NCI-H510A treated with DMSO at 0.1 percent for 48 hours (cell line): ENCODE measurements at regions not wholly inside any gene's neighbourhood (a gene's known extent, or its start where the extent isn't known, plus 50 kb on each side); places are given as distances from the start of the nearest gene placed in this dataset.
"Not testable (repeated sequence)": the region's sequence is repeated elsewhere in the genome, so short reads cannot be mapped to it uniquely, and the experiment has no call there.

Experiments used
- DNase-seq: peaks from one replicate; lab custom pipeline; 2025; lab: John Stamatoyannopoulos, UW

DNA sequence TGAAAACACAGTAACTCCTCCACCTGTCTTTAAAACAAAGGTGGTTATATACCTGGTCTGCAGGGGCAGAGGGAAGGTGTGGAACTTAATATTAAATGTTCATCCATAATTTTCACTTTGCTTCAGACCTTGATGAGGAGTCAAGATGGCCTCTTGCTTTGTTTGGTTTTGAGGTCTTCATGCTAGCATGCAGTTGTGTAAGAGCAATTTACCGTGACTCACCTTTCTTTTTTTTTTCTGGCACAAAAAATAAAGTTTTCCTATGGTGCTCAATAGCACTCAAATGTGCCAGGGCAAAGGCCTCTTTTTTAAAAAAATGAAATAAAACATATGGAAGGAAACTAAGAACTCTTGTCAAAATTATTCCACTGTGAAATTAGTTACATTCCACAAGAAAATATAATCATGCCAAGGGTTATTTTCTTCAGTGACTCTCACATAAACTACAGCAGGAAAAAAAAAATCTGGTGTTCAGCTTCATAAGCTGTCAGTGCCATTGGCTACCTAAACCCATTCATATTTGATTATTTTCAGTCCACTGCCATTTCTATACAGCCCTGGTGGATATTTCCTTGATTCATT, 128.2 kb downstream of the SLC7A11 start:
- no peak for DNase-seq

DNA sequence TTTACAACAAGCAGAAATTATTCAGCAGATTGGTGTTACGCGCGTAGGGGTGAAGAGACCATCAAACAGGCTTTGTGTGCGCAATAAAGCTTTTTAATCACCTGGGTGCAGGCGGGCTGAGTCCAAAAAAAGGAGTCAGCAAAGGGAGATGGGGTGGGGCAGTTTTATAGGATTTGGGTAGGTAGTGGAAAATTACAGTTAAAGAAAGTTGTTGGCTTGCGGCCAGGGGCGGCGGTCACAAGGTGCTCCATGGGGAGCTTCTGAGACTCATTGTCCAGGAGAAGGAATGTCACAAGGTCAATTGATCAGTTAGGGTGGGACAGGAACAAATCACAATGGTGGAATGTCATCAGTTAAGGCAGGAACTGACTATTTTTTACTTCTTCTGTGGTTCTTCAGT, 129.3 kb downstream of the SLC7A11 start:
- not testable (repeated sequence) for DNase-seq

DNA sequence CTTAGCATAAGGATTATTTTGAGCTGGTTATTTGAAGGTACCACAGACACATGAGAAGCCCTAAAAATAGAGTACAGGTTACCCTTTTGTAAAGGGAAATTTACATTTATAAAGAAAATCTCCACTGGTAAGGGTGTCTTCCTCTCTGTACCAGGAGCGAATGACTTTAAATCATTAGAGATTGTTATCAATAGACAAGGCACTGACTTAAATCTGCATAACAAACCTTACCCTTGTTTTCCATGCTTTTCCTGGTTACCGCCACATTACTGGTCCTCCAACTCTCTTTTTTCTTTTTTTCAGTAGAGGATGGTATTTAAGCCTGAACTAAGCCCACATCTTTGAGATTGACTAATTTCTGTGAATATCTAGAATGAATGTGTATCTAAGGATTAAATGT, 129.8 kb downstream of the SLC7A11 start:
- no peak for DNase-seq

DNA sequence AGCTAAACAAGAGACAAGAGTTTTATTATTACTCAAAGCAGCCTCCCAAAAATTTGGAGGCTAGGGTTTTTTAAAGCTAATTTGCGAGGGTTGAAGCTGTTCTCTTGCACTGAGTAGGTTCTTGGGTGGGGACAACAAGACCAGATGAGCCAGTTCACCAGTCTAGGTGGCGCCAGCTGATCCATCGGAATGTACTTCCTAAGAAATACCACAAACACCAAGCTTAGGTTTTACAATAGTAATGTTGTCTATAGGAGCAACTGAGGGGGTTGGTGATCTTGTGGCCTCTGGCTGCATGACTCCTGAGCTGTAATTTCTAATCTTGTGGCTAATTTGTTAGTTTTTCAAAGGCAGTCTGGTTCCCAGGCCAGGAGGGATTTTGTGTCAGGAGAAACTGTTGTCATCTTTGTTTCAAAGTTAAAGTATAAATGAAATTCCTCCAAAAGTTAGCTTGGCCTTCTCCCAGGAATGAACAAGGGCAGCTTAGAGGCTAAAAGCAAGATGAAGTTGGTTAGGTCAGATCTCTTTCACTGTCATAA, 130.6 kb downstream of the SLC7A11 start:
- no peak for DNase-seq

DNA sequence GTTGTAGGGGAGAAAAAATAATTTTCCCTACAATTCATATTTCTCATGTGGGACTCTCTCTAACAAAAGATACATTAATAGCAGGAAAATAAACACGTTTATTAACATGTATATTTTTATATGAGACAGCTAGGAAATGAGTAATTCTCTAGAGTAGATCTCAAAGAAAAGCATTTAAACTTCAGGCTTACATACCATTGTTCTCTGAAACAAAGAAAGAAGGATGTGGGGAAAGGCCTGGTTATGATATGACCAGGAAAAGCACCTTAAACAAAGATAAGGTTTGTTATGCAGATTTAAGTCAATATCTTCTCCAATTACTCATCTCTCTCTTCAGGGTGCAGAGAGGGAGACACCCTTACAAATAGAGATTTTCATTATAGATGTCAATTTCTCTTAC, 131.3 kb downstream of the SLC7A11 start:
- DNase-seq = no peak

DNA sequence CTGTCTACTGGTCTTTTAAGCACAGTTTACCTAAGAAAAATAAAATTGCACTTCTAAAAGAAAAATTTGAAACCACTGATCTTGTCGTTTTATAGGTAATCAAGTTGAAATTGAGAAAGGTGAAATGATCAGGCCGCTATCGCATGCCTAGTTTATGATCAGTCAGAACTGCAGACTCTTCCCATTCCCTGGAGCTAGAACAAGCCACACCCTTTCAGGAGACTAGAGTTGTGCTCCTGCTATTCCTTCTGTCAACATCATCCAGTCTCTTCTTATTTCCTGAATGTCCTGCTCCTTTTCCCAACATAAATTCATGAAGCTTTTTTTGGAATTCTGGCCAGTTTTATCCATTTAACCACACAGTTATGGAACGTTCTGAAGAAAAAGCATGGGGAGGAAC, 135.1 kb downstream of the SLC7A11 start:
- no peak for DNase-seq

DNA sequence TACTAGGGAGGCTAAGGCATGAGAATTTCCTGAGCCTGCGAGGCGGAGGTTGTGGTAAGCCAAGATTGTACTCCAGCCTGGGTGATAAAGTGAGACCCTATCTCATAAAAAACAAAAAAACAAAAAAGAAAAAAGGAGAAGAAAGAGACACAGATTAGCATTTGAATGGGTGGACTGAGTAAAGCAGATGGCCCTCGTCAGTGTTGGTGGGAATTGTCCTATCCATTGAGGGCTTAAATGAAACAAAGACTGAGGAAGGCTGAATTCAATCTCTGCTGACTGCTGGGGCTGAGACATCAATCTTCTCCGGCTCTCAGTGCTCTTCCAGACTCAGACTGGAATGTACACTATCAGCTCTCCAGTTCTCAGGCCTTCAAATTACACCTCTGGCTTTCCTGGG, 136.8 kb downstream of the SLC7A11 start:
- DNase-seq = no peak

DNA sequence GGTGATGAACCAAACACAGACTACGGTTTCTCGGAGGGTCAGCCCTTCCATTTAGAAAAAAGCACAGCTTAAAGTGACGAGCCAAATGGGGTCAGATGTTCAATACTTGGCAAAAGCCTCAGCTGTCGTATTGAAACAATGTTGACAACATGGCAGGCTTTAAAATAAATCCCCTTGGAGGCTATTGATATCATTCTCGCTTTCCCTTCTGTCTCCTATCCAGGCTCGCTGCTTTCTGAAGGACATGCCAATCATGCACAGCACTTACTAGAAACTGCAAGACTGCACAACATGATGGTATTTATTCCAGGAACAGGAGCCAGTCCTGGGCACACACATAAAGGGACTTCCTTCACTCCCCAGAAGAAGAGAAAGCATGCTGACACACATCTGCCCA, 137.9 kb downstream of the SLC7A11 start:
- DNase-seq = no peak

DNA sequence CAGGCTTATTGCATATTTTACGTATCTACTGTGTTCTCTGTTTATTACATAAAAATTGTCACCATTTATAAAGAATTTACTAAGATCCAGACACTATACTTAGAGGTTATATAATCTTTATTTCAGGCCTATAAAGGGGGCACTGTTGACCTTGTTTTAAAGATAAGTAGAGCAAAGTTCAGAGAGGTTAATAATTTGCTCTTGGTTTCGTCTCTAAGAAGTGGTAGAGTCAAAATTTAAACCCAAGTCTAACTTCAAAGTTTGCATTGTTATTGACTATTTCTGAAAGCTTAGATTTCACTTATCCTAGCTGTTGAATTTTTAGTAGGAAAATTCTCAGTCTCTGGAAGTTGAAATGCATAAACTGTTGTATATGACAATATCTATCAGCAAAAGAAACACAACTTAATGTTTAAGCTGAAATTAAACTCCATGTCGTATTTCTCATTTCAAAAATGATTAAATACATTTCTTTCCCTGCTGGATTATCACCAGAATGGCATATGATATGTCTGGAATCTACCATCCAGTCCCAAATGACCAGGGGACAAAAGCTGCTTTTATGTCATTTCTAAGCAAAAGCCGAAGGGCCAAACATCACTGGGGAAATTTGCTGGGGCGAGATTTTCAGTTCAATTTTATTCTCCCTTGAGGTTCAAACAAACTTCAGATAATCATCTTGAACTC, 138.4 kb downstream of the SLC7A11 start:
- no peak for DNase-seq

DNA sequence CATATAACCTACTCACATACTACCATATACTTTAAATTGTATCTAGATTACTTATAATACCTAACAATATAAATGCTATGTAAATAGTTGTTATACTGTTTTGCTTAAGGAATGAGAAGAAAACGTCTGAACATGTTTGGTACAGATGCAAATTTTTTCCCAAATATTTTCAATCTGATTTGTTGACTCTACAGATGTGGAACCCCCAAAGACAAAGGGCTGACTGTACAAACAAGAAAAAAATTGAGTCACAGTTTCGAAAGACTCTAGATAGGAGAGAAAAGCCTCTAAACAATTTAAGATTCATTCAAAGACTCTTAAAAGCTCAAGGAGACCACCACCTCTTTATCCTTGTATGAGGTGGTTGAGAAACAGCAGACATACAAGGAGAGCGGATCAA, 142.8 kb downstream of the SLC7A11 start:
- DNase-seq = no peak

DNA sequence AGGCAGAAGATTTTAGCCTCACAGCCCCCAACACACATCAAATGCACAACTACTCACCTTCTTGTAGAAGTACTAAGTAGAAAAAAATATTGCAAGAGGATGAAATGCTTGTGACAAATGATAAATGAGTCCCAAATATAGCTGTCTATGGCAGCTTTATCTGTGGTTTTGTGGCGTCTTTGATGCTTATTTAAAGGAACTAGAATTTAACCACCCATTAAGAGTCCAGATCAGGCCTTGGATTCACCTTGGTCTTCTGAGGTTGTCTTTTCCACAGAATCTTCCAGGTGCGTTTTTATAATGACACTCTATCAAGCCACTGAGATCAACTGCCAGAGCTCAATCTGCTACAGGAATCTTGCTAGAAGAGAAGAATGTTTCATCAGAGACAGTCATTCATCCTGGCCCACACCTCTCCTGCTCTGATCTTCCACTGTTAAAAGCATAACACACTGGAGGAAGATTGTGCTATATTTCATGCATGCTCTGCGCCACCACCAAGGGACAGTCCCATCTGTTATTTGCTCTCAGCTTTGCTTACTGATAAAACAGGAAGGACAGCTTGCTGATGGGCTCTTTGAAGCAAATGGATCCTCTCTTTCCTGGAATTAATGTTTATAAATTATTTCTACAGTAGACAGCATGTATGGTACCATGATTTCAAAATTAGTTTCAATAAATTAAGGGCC, 144.1 kb downstream of the SLC7A11 start:
- peak; percentile 39 for DNase-seq

DNA sequence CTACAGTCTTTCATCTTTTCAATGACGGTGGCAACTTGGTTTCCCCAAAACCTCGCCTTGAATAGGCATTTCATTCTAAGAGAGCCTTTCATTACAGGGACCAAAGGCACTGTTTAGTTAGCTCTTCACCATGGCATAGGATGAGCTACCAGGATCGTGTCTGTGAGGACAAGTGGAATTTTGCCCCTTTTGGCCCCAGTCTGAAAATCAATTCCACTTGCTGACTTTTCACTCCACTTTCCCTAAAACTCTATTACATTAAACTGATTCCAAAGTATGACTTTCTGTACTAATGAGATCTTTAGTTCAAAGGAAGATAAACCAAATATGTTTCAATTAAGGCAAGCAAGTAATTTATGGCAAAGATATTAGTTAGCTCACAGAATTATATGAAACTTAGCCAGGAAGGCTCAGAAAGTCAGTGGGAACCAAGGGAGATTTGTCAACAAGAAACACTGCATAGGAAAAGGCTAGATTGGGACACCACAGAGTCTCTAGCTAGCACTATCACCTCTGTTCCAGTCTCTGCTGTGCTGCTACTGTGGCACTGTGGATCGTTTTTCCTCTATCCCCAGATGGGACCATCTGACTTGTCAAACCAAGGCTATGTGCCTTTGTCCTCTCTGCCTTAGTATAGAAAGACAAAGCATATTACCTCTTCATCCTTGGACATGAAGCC, 145.6 kb downstream of the SLC7A11 start:
- DNase-seq = no peak

DNA sequence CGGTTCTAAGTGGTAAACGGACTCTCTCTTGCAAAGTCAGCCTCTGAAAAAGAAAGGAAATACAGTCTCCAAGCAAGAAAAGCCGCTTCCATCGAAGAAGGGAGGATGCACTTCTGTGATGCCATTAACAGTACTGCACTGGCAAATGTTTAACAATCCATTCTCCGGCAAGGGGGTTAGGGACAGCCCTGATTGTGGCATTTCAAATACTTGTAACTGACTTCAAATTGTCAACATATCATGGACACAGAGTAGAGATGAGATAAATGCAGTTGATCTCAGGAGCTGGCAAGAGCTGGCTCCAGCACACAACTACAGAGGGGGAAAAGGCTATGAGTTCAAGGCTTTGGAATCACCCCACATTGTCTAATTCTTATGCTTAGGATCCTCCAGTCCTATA, 146.8 kb downstream of the SLC7A11 start:
- no peak for DNase-seq

DNA sequence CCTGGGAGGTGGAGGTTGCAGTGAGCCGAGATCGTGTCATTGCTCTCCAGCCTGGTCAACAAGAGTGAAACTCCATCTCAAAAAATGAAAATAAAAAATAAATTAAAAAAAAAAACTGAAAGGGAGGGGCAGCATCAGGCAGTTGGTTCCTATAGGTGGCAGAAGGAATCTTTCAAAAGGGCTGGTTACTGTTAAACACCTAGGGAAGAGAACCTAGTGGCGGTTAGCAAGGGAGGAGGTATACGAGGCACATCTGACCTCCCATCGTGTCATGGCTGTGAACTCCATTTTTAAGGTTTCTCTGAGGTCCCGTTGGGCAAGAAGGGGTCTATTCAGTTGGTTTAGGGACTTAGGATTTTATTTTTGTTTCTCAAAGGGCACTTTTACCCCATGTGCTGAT, 150.1 kb downstream of the SLC7A11 start:
- DNase-seq = no peak

DNA sequence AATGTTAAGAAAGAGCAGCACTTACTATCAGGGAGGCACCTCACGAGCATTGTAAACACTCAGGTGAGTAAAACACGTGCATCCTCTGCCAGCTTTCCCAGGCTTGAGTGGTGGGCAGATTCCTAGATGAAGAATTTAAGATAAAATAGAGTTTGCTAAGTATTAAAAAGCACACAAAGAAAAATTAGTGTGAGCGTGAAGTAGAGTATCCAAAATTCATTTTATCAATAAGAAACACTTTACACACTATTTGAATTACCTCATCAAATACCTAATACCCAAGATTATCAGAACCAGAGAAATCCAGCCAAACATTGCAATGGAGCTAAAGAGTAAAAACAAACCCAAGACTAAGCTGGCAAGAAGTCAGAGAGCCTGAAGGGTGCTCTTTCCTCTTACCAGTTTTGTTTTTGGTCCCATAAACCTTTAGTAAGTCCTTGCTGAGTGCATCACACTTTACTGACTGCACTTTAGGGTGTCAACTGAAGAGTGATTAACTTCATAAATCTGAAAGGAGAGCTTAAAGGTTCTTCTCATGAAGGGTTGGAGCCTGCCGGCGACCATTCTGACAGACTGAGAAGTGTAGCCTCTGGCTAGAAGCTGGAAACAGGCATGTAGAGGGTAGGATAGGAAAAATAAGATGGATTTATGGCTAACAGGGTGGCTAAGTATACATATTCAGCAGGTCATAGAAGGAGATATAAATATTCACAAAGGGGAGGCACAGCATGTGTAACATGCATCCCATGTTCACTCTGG, 151.1 kb downstream of the SLC7A11 start:
- no peak for DNase-seq

DNA sequence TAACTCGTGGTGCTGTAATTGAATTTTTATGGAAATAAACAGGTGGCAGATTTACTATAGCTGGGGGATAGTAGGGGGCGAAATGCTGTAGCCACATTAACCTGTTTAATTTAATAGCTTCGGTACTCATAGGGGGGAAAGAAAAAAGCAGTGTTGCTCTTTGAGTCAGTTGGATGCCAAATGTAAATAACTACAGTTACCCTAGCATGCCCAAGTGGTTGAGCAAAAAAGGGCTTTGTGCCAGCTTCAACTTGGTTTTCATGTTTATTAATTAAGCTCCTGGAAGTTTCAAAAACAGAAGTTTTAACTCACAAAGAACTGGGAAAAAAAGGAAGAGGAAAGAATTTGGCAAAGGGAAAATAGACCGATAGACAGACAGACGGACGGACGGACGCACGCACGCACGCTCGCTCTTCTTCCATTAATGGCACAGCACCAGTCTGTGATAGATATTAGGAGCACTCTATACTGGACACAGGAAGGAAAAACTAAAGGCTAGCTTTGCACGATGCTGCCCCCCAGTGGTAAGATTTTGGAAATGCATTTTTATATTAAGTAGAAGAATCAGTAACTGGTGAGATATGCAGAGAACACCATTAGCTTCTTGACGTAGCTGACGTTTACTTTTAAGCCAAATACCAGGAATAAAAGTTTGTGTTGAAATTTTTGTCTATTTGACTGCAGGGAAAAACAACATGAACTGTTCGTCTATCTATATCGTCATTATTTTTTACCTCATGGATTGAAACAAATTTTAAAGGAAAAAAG, 151.8 kb downstream of the SLC7A11 start:
- peak; percentile 73 for DNase-seq

DNA sequence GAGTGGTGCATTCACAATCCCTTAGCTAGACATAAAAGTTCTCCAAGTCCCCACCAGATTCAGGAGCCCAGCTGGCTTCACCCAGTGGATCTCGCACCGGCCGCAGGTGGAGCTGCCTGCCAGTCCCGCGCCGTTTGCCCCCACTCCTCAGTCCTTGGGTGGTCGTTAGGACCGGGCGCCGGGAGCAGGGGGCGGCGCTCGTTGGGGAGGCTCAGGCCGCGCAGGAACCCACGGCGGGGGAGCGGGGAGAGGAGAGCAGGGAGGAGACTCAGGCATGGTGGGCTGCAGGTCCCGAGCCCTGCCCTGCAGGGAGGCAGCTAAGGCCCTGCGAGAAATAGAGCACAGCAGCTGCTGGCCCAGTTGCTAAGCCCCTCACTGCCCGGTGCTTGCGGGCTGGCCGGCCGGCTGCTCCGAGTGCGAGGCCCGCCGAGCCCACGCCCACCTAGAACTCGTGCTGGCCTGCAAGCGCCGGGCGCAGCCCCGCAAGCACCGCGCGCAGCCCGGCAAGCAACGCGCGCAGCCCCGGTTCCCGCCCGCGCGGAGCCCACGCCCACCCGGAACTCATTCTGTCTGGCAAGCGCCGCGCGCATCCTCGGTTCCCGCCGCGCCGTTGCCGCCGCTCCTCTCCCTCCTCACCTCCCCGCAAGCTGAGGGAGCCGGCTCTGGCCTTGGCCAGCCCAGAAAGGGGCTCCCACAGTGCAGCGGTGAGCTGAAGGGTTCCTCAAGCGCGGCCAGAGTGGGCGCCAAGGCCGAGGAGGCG, 153.5 kb downstream of the SLC7A11 start:
- no peak for DNase-seq

DNA sequence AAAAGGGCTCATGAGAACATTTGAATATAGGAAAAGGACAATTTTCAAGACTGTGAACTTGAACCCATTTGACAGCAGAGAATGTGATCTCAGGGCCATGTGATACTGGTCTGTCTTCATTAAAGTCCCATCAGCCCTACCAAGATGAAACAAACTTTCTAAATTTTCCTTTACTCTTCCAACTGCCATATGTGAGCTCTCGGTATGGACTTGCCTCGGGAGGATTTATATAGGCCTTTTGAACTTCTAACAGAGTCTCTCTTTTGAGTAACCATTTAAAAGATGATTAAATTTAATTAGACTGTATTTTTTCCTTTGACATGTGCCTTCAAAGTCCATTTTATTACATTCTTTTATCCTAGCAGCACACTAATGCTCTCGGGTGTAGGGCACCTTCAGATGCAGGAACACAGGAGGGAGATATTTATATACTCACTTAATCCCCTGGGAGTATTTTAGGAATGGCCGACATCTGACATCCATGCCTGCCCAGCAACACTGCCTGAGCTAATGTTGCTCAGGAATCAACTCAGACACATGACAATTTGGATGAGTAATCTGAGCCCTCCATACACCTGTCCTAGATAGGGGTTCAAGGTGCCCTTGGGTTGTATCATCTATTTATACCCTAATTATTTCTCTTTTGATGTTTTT, 155.0 kb downstream of the SLC7A11 start:
- no peak for DNase-seq

DNA sequence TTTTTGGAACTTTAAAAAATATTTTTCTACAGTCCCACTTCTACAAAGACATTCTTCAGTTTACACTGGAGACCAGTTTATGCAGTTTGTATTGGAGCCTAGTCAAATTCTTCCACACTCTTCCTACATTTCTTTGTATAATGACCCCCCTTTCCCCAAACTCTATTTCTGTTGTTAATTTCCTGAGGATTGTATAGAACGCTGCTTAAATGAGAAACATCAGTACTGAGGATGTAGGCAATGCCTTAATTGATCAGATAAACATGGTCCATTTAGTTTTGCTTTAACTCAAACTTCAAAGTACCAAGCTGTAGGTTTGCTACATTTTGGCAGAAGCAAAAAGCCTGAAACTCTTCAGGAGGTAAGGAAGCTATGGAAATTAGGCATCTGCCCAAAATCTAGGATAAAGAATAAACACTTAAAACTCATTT, 155.5 kb downstream of the SLC7A11 start:
- DNase-seq = no peak
